ENCODE measurements at regions not wholly inside any gene's neighbourhood (a gene's known extent, or its start where the extent isn't known, plus 50 kb on each side); places are given as distances from the start of the nearest gene placed in this dataset.

DNA sequence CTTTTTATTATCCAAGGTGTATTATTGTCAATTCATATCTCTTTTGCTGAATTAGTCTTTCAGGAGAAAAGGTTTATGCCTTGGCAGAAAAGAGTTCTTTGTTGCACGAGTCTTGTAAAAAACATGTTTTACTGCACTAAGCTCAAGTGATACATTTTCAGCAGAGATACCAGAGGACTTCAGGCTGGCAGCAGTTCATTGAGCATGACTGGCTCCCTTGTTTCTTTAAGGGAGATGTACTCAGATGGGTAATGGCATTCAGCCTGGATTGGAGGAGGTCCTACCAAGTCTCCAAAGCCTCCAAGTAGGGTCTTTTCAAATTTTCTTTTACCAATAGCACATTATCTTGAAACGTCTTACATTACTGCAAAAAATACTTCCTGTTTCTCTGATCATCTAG is 400.1 kb downstream of the NSUN3 start (continued):
- TF ChIP-seq, protein P1, sequence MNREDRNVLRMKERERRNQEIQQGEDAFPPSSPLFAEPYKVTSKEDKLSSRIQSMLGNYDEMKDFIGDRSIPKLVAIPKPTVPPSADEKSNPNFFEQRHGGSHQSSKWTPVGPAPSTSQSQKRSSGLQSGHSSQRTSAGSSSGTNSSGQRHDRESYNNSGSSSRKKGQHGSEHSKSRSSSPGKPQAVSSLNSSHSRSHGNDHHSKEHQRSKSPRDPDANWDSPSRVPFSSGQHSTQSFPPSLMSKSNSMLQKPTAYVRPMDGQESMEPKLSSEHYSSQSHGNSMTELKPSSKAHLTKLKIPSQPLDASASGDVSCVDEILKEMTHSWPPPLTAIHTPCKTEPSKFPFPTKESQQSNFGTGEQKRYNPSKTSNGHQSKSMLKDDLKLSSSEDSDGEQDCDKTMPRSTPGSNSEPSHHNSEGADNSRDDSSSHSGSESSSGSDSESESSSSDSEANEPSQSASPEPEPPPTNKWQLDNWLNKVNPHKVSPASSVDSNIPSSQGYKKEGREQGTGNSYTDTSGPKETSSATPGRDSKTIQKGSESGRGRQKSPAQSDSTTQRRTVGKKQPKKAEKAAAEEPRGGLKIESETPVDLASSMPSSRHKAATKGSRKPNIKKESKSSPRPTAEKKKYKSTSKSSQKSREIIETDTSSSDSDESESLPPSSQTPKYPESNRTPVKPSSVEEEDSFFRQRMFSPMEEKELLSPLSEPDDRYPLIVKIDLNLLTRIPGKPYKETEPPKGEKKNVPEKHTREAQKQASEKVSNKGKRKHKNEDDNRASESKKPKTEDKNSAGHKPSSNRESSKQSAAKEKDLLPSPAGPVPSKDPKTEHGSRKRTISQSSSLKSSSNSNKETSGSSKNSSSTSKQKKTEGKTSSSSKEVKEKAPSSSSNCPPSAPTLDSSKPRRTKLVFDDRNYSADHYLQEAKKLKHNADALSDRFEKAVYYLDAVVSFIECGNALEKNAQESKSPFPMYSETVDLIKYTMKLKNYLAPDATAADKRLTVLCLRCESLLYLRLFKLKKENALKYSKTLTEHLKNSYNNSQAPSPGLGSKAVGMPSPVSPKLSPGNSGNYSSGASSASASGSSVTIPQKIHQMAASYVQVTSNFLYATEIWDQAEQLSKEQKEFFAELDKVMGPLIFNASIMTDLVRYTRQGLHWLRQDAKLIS (CRISPR knock-in tag; IDR thresholded peaks at IDR 0.05; ENCODE audit: borderline replicate concordance): no peak
- TF ChIP-seq CBFB (CRISPR knock-in tag; IDR thresholded peaks at IDR 0.05; ENCODE audit: low read depth) (no peak), RELA (CRISPR knock-in tag; IDR thresholded peaks at IDR 0.05; ENCODE audit: borderline replicate concordance) (no peak), ZNF416 (CRISPR knock-in tag; IDR thresholded peaks at IDR 0.05) (no peak), ZNF317 (CRISPR knock-in tag; IDR thresholded peaks at IDR 0.05; ENCODE audit: borderline replicate concordance, low read depth) (no peak)
- TF ChIP-seq, protein P2, sequence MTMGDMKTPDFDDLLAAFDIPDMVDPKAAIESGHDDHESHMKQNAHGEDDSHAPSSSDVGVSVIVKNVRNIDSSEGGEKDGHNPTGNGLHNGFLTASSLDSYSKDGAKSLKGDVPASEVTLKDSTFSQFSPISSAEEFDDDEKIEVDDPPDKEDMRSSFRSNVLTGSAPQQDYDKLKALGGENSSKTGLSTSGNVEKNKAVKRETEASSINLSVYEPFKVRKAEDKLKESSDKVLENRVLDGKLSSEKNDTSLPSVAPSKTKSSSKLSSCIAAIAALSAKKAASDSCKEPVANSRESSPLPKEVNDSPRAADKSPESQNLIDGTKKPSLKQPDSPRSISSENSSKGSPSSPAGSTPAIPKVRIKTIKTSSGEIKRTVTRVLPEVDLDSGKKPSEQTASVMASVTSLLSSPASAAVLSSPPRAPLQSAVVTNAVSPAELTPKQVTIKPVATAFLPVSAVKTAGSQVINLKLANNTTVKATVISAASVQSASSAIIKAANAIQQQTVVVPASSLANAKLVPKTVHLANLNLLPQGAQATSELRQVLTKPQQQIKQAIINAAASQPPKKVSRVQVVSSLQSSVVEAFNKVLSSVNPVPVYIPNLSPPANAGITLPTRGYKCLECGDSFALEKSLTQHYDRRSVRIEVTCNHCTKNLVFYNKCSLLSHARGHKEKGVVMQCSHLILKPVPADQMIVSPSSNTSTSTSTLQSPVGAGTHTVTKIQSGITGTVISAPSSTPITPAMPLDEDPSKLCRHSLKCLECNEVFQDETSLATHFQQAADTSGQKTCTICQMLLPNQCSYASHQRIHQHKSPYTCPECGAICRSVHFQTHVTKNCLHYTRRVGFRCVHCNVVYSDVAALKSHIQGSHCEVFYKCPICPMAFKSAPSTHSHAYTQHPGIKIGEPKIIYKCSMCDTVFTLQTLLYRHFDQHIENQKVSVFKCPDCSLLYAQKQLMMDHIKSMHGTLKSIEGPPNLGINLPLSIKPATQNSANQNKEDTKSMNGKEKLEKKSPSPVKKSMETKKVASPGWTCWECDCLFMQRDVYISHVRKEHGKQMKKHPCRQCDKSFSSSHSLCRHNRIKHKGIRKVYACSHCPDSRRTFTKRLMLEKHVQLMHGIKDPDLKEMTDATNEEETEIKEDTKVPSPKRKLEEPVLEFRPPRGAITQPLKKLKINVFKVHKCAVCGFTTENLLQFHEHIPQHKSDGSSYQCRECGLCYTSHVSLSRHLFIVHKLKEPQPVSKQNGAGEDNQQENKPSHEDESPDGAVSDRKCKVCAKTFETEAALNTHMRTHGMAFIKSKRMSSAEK (CRISPR knock-in tag; IDR thresholded peaks at IDR 0.05; ENCODE audit: borderline replicate concordance): no peak
- TF ChIP-seq, protein P3, sequence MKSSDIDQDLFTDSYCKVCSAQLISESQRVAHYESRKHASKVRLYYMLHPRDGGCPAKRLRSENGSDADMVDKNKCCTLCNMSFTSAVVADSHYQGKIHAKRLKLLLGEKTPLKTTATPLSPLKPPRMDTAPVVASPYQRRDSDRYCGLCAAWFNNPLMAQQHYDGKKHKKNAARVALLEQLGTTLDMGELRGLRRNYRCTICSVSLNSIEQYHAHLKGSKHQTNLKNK (CRISPR knock-in tag; IDR thresholded peaks at IDR 0.05): no peak
- TF ChIP-seq, protein P4, sequence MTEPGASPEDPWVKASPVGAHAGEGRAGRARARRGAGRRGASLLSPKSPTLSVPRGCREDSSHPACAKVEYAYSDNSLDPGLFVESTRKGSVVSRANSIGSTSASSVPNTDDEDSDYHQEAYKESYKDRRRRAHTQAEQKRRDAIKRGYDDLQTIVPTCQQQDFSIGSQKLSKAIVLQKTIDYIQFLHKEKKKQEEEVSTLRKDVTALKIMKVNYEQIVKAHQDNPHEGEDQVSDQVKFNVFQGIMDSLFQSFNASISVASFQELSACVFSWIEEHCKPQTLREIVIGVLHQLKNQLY (CRISPR knock-in tag; IDR thresholded peaks at IDR 0.05): no peak

DNA sequence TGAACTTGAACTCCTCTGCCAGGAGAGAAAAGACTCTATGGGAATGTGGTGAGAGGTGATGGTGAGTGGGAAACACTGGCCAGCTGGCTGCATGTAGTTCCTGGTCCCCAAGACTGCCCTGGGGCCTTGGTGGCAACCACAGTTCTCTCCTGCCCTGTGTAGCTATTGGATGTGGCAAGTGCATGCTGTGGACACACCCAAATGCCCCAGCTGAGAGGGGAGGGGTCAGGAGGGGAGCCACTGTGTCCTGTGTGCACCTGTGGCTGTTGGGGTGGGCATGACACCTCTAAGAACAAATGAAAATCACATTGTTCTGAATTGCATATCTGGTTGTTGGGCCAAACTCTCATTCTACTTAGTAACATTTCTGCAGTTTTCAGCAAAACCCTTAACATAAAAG is 409.6 kb downstream of the NSUN3 start:
- H3K9me3 Mint-ChIP-seq: peaks cover 31% of the 10 kb centered on the region
- H3K27ac Mint-ChIP-seq: no peak overlapping the region
- H3K36me3 Mint-ChIP-seq: peaks cover 14% of the 10 kb centered on the region
- no peak overlapping the region for H3K4me3 Mint-ChIP-seq
- POLR2A ChIA-PET: no interaction called here
- no peak for DNase-seq (ENCODE audit: low spot score)
- peaks cover 18% of the 10 kb centered on the region for H3K27me3 Mint-ChIP-seq (ENCODE audit: low read depth)
- CTCF ChIA-PET: no interaction called here
- TF ChIP-seq ZNF263 (CRISPR knock-in tag; IDR thresholded peaks at IDR 0.05; ENCODE audit: low read depth) (no peak), ATF1 (CRISPR knock-in tag; IDR thresholded peaks at IDR 0.05) (no peak)
- peaks cover 27% of the 10 kb centered on the region for H3K4me1 Mint-ChIP-seq
- no peak for ATAC-seq

DNA sequence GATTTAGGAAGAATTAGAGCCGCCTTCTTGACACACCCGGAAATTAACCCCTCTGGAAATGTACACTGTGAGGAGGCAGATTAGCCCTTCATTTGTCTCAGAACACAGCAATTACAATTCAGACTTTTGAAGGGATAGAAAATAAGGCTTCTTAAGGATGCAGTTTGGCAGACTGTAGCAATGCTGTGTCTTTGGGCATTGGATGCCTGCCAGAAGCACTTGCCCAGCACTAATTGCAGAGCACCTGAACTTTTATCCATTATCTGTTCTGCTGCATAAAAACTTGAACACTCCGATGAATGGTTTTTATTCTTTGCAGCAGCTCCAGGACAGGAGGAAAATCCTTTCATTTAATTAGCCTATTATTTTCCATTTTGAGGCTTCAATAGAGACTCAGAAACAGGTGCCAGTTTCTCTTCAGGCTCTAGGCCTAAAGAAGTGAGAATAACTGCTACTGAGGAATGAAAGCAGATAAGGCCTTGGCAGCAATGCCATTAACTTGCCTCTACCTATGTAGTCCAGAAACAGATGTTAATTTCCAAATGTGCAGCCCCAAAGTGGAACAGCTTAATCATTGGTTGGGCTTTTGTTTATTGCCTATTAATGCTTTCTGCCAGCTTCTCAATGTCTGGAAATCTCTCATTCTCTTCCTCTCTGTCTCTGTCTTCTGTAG is 418.5 kb downstream of the NSUN3 start:
- Mint-ChIP-seq H3K27me3 (ENCODE audit: low read depth) (no peaks in the 10 kb centered on the region), H3K4me3 (no peak overlapping the region), H3K27ac (no peak overlapping the region), H3K36me3 (peaks cover 14% of the 10 kb centered on the region), H3K4me1 (peaks cover 5% of the 10 kb centered on the region), H3K9me3 (peaks cover 29% of the 10 kb centered on the region)
- no peak for ATAC-seq
- no peak for DNase-seq (ENCODE audit: low spot score)
- TF ChIP-seq JUN (CRISPR knock-in tag; IDR thresholded peaks at IDR 0.05) (no peak), KAT7 (CRISPR knock-in tag; IDR thresholded peaks at IDR 0.05; ENCODE audit: borderline replicate concordance) (no peak), RORB (CRISPR knock-in tag; IDR thresholded peaks at IDR 0.05) (no peak)
- TF ChIP-seq, protein P5, sequence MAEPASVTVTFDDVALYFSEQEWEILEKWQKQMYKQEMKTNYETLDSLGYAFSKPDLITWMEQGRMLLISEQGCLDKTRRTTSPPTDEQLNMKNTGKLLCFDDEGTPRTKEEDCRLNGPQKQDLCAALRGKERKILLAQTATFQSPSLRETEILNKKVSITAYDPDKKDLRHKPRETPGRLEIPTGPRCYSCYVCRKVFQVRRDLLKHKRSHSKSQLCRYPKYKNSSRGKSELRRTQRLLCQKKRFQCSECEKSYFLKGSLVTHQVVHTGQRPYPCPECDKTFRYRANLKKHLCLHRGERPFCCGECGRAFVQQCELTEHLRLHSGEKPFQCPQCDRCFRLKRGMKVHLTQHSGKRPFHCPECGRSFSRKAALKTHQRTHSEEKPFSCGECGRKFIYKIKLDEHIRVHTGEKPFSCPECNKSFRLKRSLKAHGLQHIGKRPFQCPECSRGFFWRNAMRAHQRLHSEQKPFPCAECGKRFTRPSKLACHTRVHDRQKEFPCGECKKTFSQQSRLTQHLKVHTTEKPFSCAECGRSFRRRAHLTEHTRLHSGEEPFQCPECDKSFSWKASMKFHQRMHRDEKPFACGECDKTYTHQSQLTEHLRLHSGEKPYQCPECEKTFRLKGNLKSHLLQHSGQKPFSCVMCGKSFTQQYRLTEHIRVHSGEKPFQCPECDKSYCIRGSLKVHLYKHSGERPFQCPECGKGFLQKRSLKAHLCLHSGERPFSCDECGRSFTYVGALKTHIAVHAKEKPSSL (CRISPR knock-in tag; conservative IDR thresholded peaks at IDR 0.05): no peak
- POLR2A ChIA-PET: no interaction called here
- CTCF ChIA-PET: no interaction called here

Data from WTC11 (cell line).